PC-9 (cell line): ENCODE measurements at regions not wholly inside any gene's neighbourhood (a gene's known extent, or its start where the extent isn't known, plus 50 kb on each side); places are given as distances from the start of the nearest gene placed in this dataset.
"Not testable (repeated sequence)": the region's sequence is repeated elsewhere in the genome, so short reads cannot be mapped to it uniquely, and the experiment has no call there.

Source experiments
- BruUV-seq: library from RNA; stranded (reverse); fragments of 400-500 nt; replicated peaks from 2 replicates; lab custom pipeline; 2021; lab: Mats Ljungman, UMichigan
- CTCF ChIA-PET: fragments of 300-600 bp; sonication (Branson Sonifier 250); formaldehyde crosslinking; loops from one replicate; lab custom pipeline; 2022; ENCODE audit warnings: antibody characterized with exemption; lab: Charles Lee
- POLR2A ChIA-PET: fragments of 300-600 bp; sonication (Branson Sonifier 250); formaldehyde crosslinking; loops from one replicate; lab custom pipeline; 2022; ENCODE audit warnings: antibody characterized with exemption; ENCODE audit not compliant: unreplicated experiment; lab: Charles Lee
- DNase-seq, 2 experiments: peaks; one replicate each; pipeline versions ENCODE4 v3.0.0 to v3.0.0-alpha.2; 2015 to 2022; ENCODE audit warnings: mixed read lengths in 1 of 2
- H2AFZ ChIP-seq: fragments of 200-600 bp; sonication (generic); 2 replicates; pipeline ENCODE4 v1.8.1; 2017; ENCODE audit warnings: antibody characterized with exemption
- H3F3A ChIP-seq: fragments of 200-600 bp; sonication (generic); 2 replicates; pipeline ENCODE4 v1.8.1; 2017; ENCODE audit warnings: antibody characterized with exemption, mild to moderate bottlenecking, low read depth; ENCODE audit not compliant: insufficient read depth
- H3K27ac ChIP-seq: fragments of 200-600 bp; sonication (generic); 2 replicates; pipeline ENCODE4 v1.6.1; 2016; ENCODE audit warnings: mixed run types
- H3K27me3 ChIP-seq: fragments of 200-600 bp; sonication (generic); 2 replicates; pipeline ENCODE4 v1.6.1; 2016; ENCODE audit warnings: low read depth, mixed run types; ENCODE audit not compliant: insufficient read depth
- H3K36me3 ChIP-seq: fragments of 200-600 bp; sonication (generic); 2 replicates; pipeline ENCODE4 v1.6.1; 2016; ENCODE audit warnings: low read depth, mixed run types
- H3K4me1 ChIP-seq: fragments of 200-600 bp; sonication (generic); replicated peaks from 2 replicates; pipeline ENCODE4 v1.6.1; 2016; ENCODE audit warnings: mixed run types; ENCODE audit not compliant: insufficient read depth
- H3K4me2 ChIP-seq: fragments of 200-600 bp; sonication (generic); 2 replicates; pipeline ENCODE4 v1.6.1; 2017; ENCODE audit warnings: mixed run types
- H3K4me3 ChIP-seq: fragments of 200-600 bp; sonication (generic); 2 replicates; pipeline ENCODE4 v1.6.1; 2016; ENCODE audit warnings: mixed run types
- H3K79me2 ChIP-seq: fragments of 200-600 bp; sonication (generic); 2 replicates; pipeline ENCODE4 v1.6.1; 2017; ENCODE audit warnings: low read depth, mixed run types
- H3K9me2 ChIP-seq: fragments of 200-600 bp; sonication (generic); 2 replicates; pipeline ENCODE4 v1.8.1; 2017; ENCODE audit warnings: mild to moderate bottlenecking; ENCODE audit not compliant: insufficient read depth
- H3K9me3 ChIP-seq: fragments of 200-600 bp; sonication (generic); 2 replicates; pipeline ENCODE4 v1.8.1; 2016; ENCODE audit warnings: low read depth; ENCODE audit not compliant: insufficient read depth
- H4K20me1 ChIP-seq: fragments of 200-600 bp; sonication (generic); 2 replicates; pipeline ENCODE4 v1.8.1; 2017; ENCODE audit not compliant: insufficient read depth
- CTCF ChIP-seq: fragments of 200-600 bp; sonication (generic); conservative IDR thresholded peaks from 2 replicates; pipeline ENCODE4 v1.6.1; 2017; ENCODE audit warnings: mixed run types, antibody characterized with exemption, mild to moderate bottlenecking, moderate library complexity
- EZH2 ChIP-seq: fragments of 200-600 bp; sonication (generic); IDR thresholded peaks from 2 replicates; pipeline ENCODE4 v1.8.0; 2017; ENCODE audit warnings: antibody characterized with exemption, low read depth
- intact Hi-C: fragments of 100-400 bp; cut with micrococcal nuclease; formaldehyde crosslinking; loops from one replicate; pipeline ENCODE4 v1.10.0; 2022; ENCODE audit not compliant: unreplicated experiment

- H3K4me3 ChIP-seq: no peak overlapping the region
- no peaks in the 10 kb centered on the region for H3F3A ChIP-seq
- no peaks in the 10 kb centered on the region for H3K9me2 ChIP-seq
- no peaks in the 10 kb centered on the region for H3K36me3 ChIP-seq
- no peaks in the 10 kb centered on the region for H4K20me1 ChIP-seq
- H3K79me2 ChIP-seq: no peaks in the 10 kb centered on the region
- H3K27ac ChIP-seq: no peak overlapping the region
- no peaks in the 10 kb centered on the region for H3K9me3 ChIP-seq
- POLR2A ChIA-PET: no interaction called here
- intact Hi-C loops: no loop called here
- no peaks in the 10 kb centered on the region for H3K4me1 ChIP-seq
- no peaks in the 10 kb centered on the region for H3K27me3 ChIP-seq
- no peak overlapping the region for H2AFZ ChIP-seq
- no peak for DNase-seq
- BruUV-seq: no TSS peak
- CTCF ChIA-PET: interaction anchor here (0.7 kb wide), 2 partner anchors 56 to 218 kb away, joined by 7 to 9 read pairs; no protein-coding TSS in a partner anchor
- no peak overlapping the region for H3K4me2 ChIP-seq
- TF ChIP-seq CTCF (no peak), EZH2 (no peak)
Observed at GRCh38 chr12:20003252-20003651, 365.1 kb upstream of the PDE3A start.

- Histone ChIP-seq H3F3A (no peaks in the 10 kb centered on the region), H3K4me3 (no peak overlapping the region)
- CTCF ChIA-PET: no interaction called here
Observed at GRCh38 chr12:20004952-20005351, 363.4 kb upstream of the PDE3A start.

GRCh38 chr12:20006871-20007730 lies 361.2 kb upstream of the PDE3A start:
- H3K79me2 ChIP-seq: no peaks in the 10 kb centered on the region
- ChIA-PET POLR2A (no interaction called here), CTCF (no interaction called here)
- DNase-seq: no peak
- no peaks in the 10 kb centered on the region for H3K27me3 ChIP-seq
- no peaks in the 10 kb centered on the region for H3K36me3 ChIP-seq
- intact Hi-C loops: no loop called here
- H4K20me1 ChIP-seq: no peaks in the 10 kb centered on the region
- no peaks in the 10 kb centered on the region for H3F3A ChIP-seq
- BruUV-seq: no TSS peak
- H3K4me3 ChIP-seq: no peak overlapping the region
- no peak overlapping the region; the same call in 1 of the 2 replicates for H2AFZ ChIP-seq
- no peaks in the 10 kb centered on the region for H3K9me3 ChIP-seq
- H3K27ac ChIP-seq: no peak overlapping the region
- TF ChIP-seq EZH2 (no peak), CTCF (no peak)
- no peaks in the 10 kb centered on the region for H3K9me2 ChIP-seq
- no peak overlapping the region for H3K4me2 ChIP-seq
- H3K4me1 ChIP-seq: no peaks in the 10 kb centered on the region

More at GRCh38 chr12:20004952-20005351, 363.4 kb upstream of the PDE3A start:
- Histone ChIP-seq H3K79me2 (no peaks in the 10 kb centered on the region), H3K9me3 (no peaks in the 10 kb centered on the region), H2AFZ (no peak overlapping the region), H3K9me2 (no peaks in the 10 kb centered on the region), H3K27me3 (no peaks in the 10 kb centered on the region), H4K20me1 (no peaks in the 10 kb centered on the region), H3K36me3 (no peaks in the 10 kb centered on the region), H3K27ac (no peak overlapping the region), H3K4me1 (no peaks in the 10 kb centered on the region), H3K4me2 (no peak overlapping the region)
- POLR2A ChIA-PET: no interaction called here
- TF ChIP-seq EZH2 (no peak), CTCF (no peak)
- no peak for DNase-seq
- no TSS peak for BruUV-seq
- intact Hi-C loops: no loop called here

GRCh38 chr12:20009965-20010364 lies 358.4 kb upstream of the PDE3A start:
- H3K4me1 ChIP-seq, H3K9me2 ChIP-seq, intact Hi-C loops, H3K4me2 ChIP-seq, DNase-seq, H3K27me3 ChIP-seq, H3K79me2 ChIP-seq, H3K9me3 ChIP-seq, H2AFZ ChIP-seq, H3F3A ChIP-seq, H3K27ac ChIP-seq, BruUV-seq, CTCF ChIA-PET, H3K4me3 ChIP-seq, H4K20me1 ChIP-seq, H3K36me3 ChIP-seq: not testable (repeated sequence)
- POLR2A ChIA-PET: interaction anchor here (0.6 kb wide), 1 partner anchor 898 kb away, joined by 6 read pairs; no protein-coding TSS in a partner anchor
